HG03139 (cell line): ENCODE measurements at regions not wholly inside any gene's neighbourhood (a gene's known extent, or its start where the extent isn't known, plus 50 kb on each side); places are given as distances from the start of the nearest gene placed in this dataset.
"Not testable (repeated sequence)": the region's sequence is repeated elsewhere in the genome, so short reads cannot be mapped to it uniquely, and the experiment has no call there.

Source experiments
- ATAC-seq: cut with Tn5 transposase; IDR thresholded peaks from one replicate; pipeline ENCODE4 v1.9.1; 2021; ENCODE audit not compliant: unreplicated experiment

- no peak for ATAC-seq
These were observed 603.7 kb upstream of the CAMK1G start for GRCh38 chr1:208979776-208980175.

- ATAC-seq: no peak
These were observed 602.9 kb upstream of the CAMK1G start for GRCh38 chr1:208980605-208981004.

- no peak for ATAC-seq
These were observed 598.3 kb upstream of the CAMK1G start for GRCh38 chr1:208985231-208985630.

GRCh38 chr1:208988811-208989222, 594.7 kb upstream of the CAMK1G start:
- peak; percentile 100 for ATAC-seq

GRCh38 chr1:208990456-208990855, 593.1 kb upstream of the CAMK1G start:
- ATAC-seq: no peak

GRCh38 chr1:208997053-208997452, 586.5 kb upstream of the CAMK1G start:
- not testable (repeated sequence) for ATAC-seq

- ATAC-seq: no peak
These were observed 585.7 kb upstream of the CAMK1G start for GRCh38 chr1:208997726-208998312.

- no peak for ATAC-seq
These were observed 574.9 kb upstream of the CAMK1G start for GRCh38 chr1:209008586-209008985.

- no peak for ATAC-seq
These were observed 572.9 kb upstream of the CAMK1G start for GRCh38 chr1:209010475-209011230.

GRCh38 chr1:209012443-209013196, 570.9 kb upstream of the CAMK1G start:
- ATAC-seq: no peak

GRCh38 chr1:209015092-209015491, 568.4 kb upstream of the CAMK1G start:
- ATAC-seq: no peak

GRCh38 chr1:209021622-209022021, 561.9 kb upstream of the CAMK1G start:
- no peak for ATAC-seq

GRCh38 chr1:209023790-209024189, 559.7 kb upstream of the CAMK1G start:
- no peak for ATAC-seq

- no peak for ATAC-seq
These were observed 553.8 kb upstream of the CAMK1G start for GRCh38 chr1:209029737-209030136.

- ATAC-seq: no peak
These were observed 552.9 kb upstream of the CAMK1G start for GRCh38 chr1:209030454-209031167.

- ATAC-seq: no peak
These were observed 546.5 kb upstream of the CAMK1G start for GRCh38 chr1:209037064-209037463.

GRCh38 chr1:209038316-209038715, 545.2 kb upstream of the CAMK1G start:
- no peak for ATAC-seq

GRCh38 chr1:209038735-209039134, 544.8 kb upstream of the CAMK1G start:
- no peak for ATAC-seq

GRCh38 chr1:209040351-209040750, 543.2 kb upstream of the CAMK1G start:
- no peak for ATAC-seq

GRCh38 chr1:209041927-209042326, 541.6 kb upstream of the CAMK1G start:
- no peak for ATAC-seq

GRCh38 chr1:209042413-209042812, 541.1 kb upstream of the CAMK1G start:
- ATAC-seq: no peak
